Karpas-422 (cell line): ENCODE measurements at regions not wholly inside any gene's neighbourhood (a gene's known extent, or its start where the extent isn't known, plus 50 kb on each side); places are given as distances from the start of the nearest gene placed in this dataset.

Experiments
- DNase-seq: peaks from one replicate; pipeline ENCODE4 v3.0.0-alpha.2; 2015
- H2AFZ ChIP-seq: fragments of 200-600 bp; sonication (generic); 2 replicates; pipeline ENCODE4 v1.6.1; 2014; ENCODE audit warnings: antibody characterized with exemption, low read length, mixed read lengths
- H3K27ac ChIP-seq: fragments of 200-600 bp; sonication (generic); 2 replicates; pipeline ENCODE4 v1.5.1; 2014; ENCODE audit warnings: mild to moderate bottlenecking, low read length, moderate library complexity
- H3K27me3 ChIP-seq: fragments of 200-600 bp; sonication (generic); 2 replicates; pipeline ENCODE4 v1.6.1; 2014; ENCODE audit warnings: low read length, mixed read lengths
- H3K36me3 ChIP-seq: fragments of 200-600 bp; sonication (generic); 2 replicates; pipeline ENCODE4 v1.6.1; 2014; ENCODE audit warnings: low read length, mixed read lengths; ENCODE audit not compliant: insufficient read depth
- H3K4me1 ChIP-seq: fragments of 200-600 bp; sonication (generic); 2 replicates; pipeline ENCODE4 v1.6.1; 2014; ENCODE audit warnings: mild to moderate bottlenecking, low read length, mixed read lengths
- H3K4me2 ChIP-seq: fragments of 200-600 bp; sonication (generic); 2 replicates; pipeline ENCODE4 v1.6.1; 2014; ENCODE audit warnings: low read length, low read depth, mild to moderate bottlenecking; ENCODE audit not compliant: poor library complexity, severe bottlenecking
- H3K4me3 ChIP-seq: fragments of 200-600 bp; sonication (generic); 2 replicates; pipeline ENCODE4 v1.5.1; 2014; ENCODE audit warnings: mild to moderate bottlenecking, antibody characterized with exemption, low read length, mixed read lengths
- H3K79me2 ChIP-seq: fragments of 200-600 bp; sonication (generic); 2 replicates; pipeline ENCODE4 v1.6.1; 2014; ENCODE audit warnings: mild to moderate bottlenecking, low read length, mixed read lengths
- H3K9ac ChIP-seq: fragments of 200-600 bp; sonication (generic); 2 replicates; pipeline ENCODE4 v1.6.0; 2014; ENCODE audit warnings: low read length
- H3K9me2 ChIP-seq: fragments of 200-600 bp; sonication (generic), shearing (Covaris generic); replicated peaks from 2 replicates; pipeline ENCODE4 v1.6.0; 2014; ENCODE audit warnings: mild to moderate bottlenecking, low read length, moderate library complexity; ENCODE audit not compliant: insufficient read depth
- H3K9me3 ChIP-seq: fragments of 300-700, 200-600 bp; sonication (generic); 2 replicates; pipeline ENCODE4 v1.6.1; 2014; ENCODE audit warnings: low read length, mixed read lengths
- H4K20me1 ChIP-seq: fragments of 200-600 bp; sonication (generic); 2 replicates; pipeline ENCODE4 v1.6.1; 2014; ENCODE audit warnings: mild to moderate bottlenecking, antibody characterized with exemption, low read length, low read depth; ENCODE audit not compliant: insufficient read depth

- Histone ChIP-seq H3K79me2 (no peaks in the 10 kb centered on the region), H3K9me3 (no peaks in the 10 kb centered on the region; the same call in 1 of the 2 replicates), H3K9me2 (no peaks in the 10 kb centered on the region), H3K4me2 (no peak overlapping the region), H3K27me3 (no peaks in the 10 kb centered on the region), H3K4me3 (no peak overlapping the region), H3K27ac (no peak overlapping the region), H3K36me3 (no peaks in the 10 kb centered on the region), H4K20me1 (no peaks in the 10 kb centered on the region), H2AFZ (no peak overlapping the region), H3K9ac (no peak overlapping the region), H3K4me1 (no peaks in the 10 kb centered on the region)
- no peak for DNase-seq
Observed at GRCh38 chr6:76706086-76706485, 633.6 kb upstream of the IMPG1 start.

- no peak overlapping the region for H3K27ac ChIP-seq
Observed at GRCh38 chr6:76703786-76704185, 631.3 kb upstream of the IMPG1 start.

GRCh38 chr6:76703285-76703684 is 630.8 kb upstream of the IMPG1 start:
- Histone ChIP-seq H3K9me2 (no peaks in the 10 kb centered on the region), H3K79me2 (no peaks in the 10 kb centered on the region), H3K27ac (no peak overlapping the region), H3K9me3 (no peaks in the 10 kb centered on the region; the same call in 1 of the 2 replicates), H4K20me1 (no peaks in the 10 kb centered on the region), H3K36me3 (no peaks in the 10 kb centered on the region), H3K27me3 (no peaks in the 10 kb centered on the region), H3K4me2 (no peak overlapping the region), H3K4me1 (no peaks in the 10 kb centered on the region), H3K4me3 (no peak overlapping the region), H2AFZ (no peak overlapping the region), H3K9ac (no peak overlapping the region)
- DNase-seq = no peak

More at GRCh38 chr6:76703786-76704185, 631.3 kb upstream of the IMPG1 start:
- Histone ChIP-seq H3K36me3 (no peaks in the 10 kb centered on the region), H3K9me3 (no peaks in the 10 kb centered on the region; the same call in 1 of the 2 replicates), H3K27me3 (no peaks in the 10 kb centered on the region), H3K4me2 (no peak overlapping the region), H3K79me2 (no peaks in the 10 kb centered on the region), H3K4me1 (no peaks in the 10 kb centered on the region), H3K4me3 (no peak overlapping the region), H4K20me1 (no peaks in the 10 kb centered on the region), H2AFZ (no peak overlapping the region), H3K9me2 (no peaks in the 10 kb centered on the region), H3K9ac (no peak overlapping the region)
- DNase-seq = no peak

- no peaks in the 10 kb centered on the region for H3K27me3 ChIP-seq
- no peaks in the 10 kb centered on the region for H3K9me2 ChIP-seq
- no peak overlapping the region for H2AFZ ChIP-seq
- no peak overlapping the region for H3K27ac ChIP-seq
- H3K4me3 ChIP-seq = no peak overlapping the region
- H3K79me2 ChIP-seq = no peaks in the 10 kb centered on the region
- no peaks in the 10 kb centered on the region for H4K20me1 ChIP-seq
- H3K36me3 ChIP-seq = no peaks in the 10 kb centered on the region
- no peak overlapping the region for H3K9ac ChIP-seq
- no peaks in the 10 kb centered on the region for H3K4me1 ChIP-seq
- DNase-seq = no peak
- H3K4me2 ChIP-seq = no peak overlapping the region
- no peaks in the 10 kb centered on the region; the same call in 1 of the 2 replicates for H3K9me3 ChIP-seq
Observed at GRCh38 chr6:76702187-76702586, 629.7 kb upstream of the IMPG1 start.

GRCh38 chr6:76701610-76702009 is 629.1 kb upstream of the IMPG1 start:
- Histone ChIP-seq H3K27me3 (no peaks in the 10 kb centered on the region), H3K79me2 (no peaks in the 10 kb centered on the region), H3K4me3 (no peak overlapping the region), H3K4me1 (no peaks in the 10 kb centered on the region), H3K9me2 (no peaks in the 10 kb centered on the region), H2AFZ (no peak overlapping the region), H3K27ac (no peak overlapping the region), H3K4me2 (no peak overlapping the region), H3K36me3 (no peaks in the 10 kb centered on the region), H4K20me1 (no peaks in the 10 kb centered on the region), H3K9ac (no peak overlapping the region), H3K9me3 (no peaks in the 10 kb centered on the region; the same call in 1 of the 2 replicates)
- DNase-seq = no peak

GRCh38 chr6:76697585-76697984 is 625.1 kb upstream of the IMPG1 start:
- no peak overlapping the region for H3K4me2 ChIP-seq
- no peaks in the 10 kb centered on the region for H3K27me3 ChIP-seq
- H4K20me1 ChIP-seq = no peaks in the 10 kb centered on the region
- H3K79me2 ChIP-seq = no peaks in the 10 kb centered on the region
- no peak for DNase-seq
- no peaks in the 10 kb centered on the region for H3K36me3 ChIP-seq
- H3K9me3 ChIP-seq = no peaks in the 10 kb centered on the region
- H3K4me1 ChIP-seq = no peaks in the 10 kb centered on the region
- no peak overlapping the region for H2AFZ ChIP-seq
- H3K27ac ChIP-seq = no peak overlapping the region
- H3K9me2 ChIP-seq = no peaks in the 10 kb centered on the region
- no peak overlapping the region for H3K9ac ChIP-seq
- no peak overlapping the region for H3K4me3 ChIP-seq

- Histone ChIP-seq H3K4me3 (no peak overlapping the region), H3K9me3 (no peaks in the 10 kb centered on the region), H3K9ac (no peak overlapping the region), H3K4me2 (no peak overlapping the region), H3K27me3 (no peaks in the 10 kb centered on the region), H3K9me2 (no peaks in the 10 kb centered on the region), H2AFZ (no peak overlapping the region), H3K79me2 (no peaks in the 10 kb centered on the region), H3K27ac (no peak overlapping the region), H4K20me1 (no peaks in the 10 kb centered on the region), H3K36me3 (no peaks in the 10 kb centered on the region), H3K4me1 (no peaks in the 10 kb centered on the region)
- no peak for DNase-seq
Observed at GRCh38 chr6:76694795-76695194, 622.3 kb upstream of the IMPG1 start.

- no peaks in the 10 kb centered on the region for H3K9me3 ChIP-seq
- no peaks in the 10 kb centered on the region for H3K4me1 ChIP-seq
- no peak overlapping the region for H3K4me2 ChIP-seq
- H3K4me3 ChIP-seq = no peak overlapping the region
- no peaks in the 10 kb centered on the region for H3K79me2 ChIP-seq
- no peak overlapping the region for H2AFZ ChIP-seq
- H3K27me3 ChIP-seq = no peaks in the 10 kb centered on the region
- no peak overlapping the region for H3K9ac ChIP-seq
- no peaks in the 10 kb centered on the region for H3K9me2 ChIP-seq
- no peak overlapping the region for H3K27ac ChIP-seq
- no peak for DNase-seq
- H3K36me3 ChIP-seq = no peaks in the 10 kb centered on the region
- no peaks in the 10 kb centered on the region for H4K20me1 ChIP-seq
Observed at GRCh38 chr6:76684875-76685274, 612.4 kb upstream of the IMPG1 start.

GRCh38 chr6:76683985-76684384 is 611.5 kb upstream of the IMPG1 start:
- no peak for DNase-seq
- H3K9me2 ChIP-seq = no peaks in the 10 kb centered on the region
- no peak overlapping the region for H3K4me3 ChIP-seq
- H3K9ac ChIP-seq = no peak overlapping the region
- H3K9me3 ChIP-seq = no peaks in the 10 kb centered on the region
- no peaks in the 10 kb centered on the region for H3K36me3 ChIP-seq
- H4K20me1 ChIP-seq = no peaks in the 10 kb centered on the region
- H3K27ac ChIP-seq = no peak overlapping the region
- H3K4me2 ChIP-seq = no peak overlapping the region
- no peaks in the 10 kb centered on the region for H3K27me3 ChIP-seq
- no peaks in the 10 kb centered on the region for H3K79me2 ChIP-seq
- H2AFZ ChIP-seq = no peak overlapping the region
- H3K4me1 ChIP-seq = no peaks in the 10 kb centered on the region
